ENCODE measurements at regions not wholly inside any gene's neighbourhood (a gene's known extent, or its start where the extent isn't known, plus 50 kb on each side); places are given as distances from the start of the nearest gene placed in this dataset.

DNA sequence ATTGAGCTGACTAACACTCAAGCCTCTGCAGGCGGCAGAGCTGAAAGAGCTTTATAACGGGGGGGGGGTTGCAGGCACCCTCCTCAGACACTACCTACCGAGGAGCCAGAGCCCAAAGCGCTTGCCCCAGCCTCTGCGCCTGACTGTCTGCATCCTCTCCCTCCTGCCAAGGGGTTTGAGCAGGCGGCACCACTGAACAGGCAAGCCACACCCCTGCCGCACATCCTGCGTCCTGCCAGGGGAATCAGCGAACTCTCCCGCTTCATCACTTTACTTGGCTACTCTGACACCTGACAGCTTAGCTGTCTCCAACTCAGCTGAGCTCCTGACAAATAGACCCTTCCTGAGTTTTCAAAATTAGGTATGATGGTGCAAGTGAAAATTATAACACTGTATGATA, 432.6 kb upstream of the ANKRD30A start:
- no peak for DNase-seq (ENCODE audit: low spot score)

DNA sequence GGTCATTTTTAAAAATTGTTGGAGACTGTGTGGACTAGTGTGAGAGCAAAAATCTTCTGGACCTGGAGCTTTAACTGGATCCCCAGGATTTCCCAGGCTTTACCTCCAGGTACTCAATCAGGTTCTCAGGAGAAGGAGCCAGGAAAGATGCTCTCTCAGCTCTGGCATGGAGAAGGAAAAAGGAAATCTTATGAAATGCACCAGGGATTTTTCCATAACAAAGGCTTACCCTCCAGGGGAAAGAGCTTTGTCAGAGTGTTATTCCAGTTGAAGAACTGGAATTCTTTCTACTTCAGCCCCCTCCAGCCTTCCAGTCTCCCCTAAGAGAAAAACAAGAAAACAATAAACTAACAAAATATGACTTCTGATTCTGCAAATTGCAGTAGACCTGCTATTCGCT, 436.7 kb upstream of the ANKRD30A start:
- DNase-seq (ENCODE audit: low spot score), result no peak

GRCh38 chr10:36683421-36683820, 442.0 kb upstream of the ANKRD30A start:
- DNase-seq (ENCODE audit: low spot score), result no peak

GRCh38 chr10:36681751-36682632, 443.4 kb upstream of the ANKRD30A start:
- DNase-seq (ENCODE audit: low spot score), result no peak

GRCh38 chr10:36679554-36679953, 445.8 kb upstream of the ANKRD30A start:
- no peak for DNase-seq (ENCODE audit: low spot score)

- no peak for DNase-seq (ENCODE audit: low spot score)
Observed at GRCh38 chr10:36677431-36677768, 448.0 kb upstream of the ANKRD30A start.

- no peak for DNase-seq (ENCODE audit: low spot score)
Observed at GRCh38 chr10:36676756-36677430, 448.5 kb upstream of the ANKRD30A start.

GRCh38 chr10:36676321-36676720, 449.1 kb upstream of the ANKRD30A start:
- DNase-seq (ENCODE audit: low spot score), result no peak

DNA sequence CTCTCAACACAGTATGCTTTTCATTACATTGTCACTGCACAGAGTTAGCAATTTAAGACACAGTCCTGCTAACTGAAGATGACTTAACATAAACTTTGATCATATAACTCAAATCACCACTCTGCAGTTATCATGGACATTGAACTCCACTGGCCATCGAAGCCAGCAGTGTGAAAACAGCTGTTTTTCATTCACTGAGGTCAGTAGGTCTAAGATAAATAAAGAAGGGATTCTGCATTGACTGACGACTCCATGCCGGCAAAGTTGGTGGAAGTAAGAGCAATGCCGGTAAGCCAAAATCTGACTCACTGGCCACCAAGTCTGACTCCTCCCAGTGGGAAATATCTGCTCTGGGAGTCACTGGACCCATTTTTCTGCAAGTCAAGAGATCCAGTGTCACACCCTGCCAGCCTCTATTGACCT, 449.9 kb upstream of the ANKRD30A start:
- no peak for DNase-seq (ENCODE audit: low spot score)

DNA sequence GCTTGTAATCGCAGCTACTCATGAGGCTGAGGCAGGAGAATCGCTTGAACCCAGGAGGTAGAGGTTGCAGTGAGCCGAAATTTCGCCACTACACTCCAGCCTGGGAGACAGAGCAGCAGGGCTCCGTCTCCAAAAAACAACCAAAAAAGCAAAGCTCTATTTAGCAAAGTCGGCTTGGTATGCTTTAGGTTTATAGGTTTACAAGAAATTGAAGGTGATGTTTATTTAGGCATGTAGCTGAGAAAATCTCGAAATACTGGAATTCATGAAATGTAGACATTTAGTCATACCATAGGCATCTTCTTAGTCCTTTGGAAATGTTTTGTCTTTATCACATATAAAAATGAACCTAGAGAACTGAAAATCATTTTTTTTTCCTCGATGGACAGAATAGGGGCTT, 453.8 kb upstream of the ANKRD30A start:
- no peak for DNase-seq (ENCODE audit: low spot score)

DNA sequence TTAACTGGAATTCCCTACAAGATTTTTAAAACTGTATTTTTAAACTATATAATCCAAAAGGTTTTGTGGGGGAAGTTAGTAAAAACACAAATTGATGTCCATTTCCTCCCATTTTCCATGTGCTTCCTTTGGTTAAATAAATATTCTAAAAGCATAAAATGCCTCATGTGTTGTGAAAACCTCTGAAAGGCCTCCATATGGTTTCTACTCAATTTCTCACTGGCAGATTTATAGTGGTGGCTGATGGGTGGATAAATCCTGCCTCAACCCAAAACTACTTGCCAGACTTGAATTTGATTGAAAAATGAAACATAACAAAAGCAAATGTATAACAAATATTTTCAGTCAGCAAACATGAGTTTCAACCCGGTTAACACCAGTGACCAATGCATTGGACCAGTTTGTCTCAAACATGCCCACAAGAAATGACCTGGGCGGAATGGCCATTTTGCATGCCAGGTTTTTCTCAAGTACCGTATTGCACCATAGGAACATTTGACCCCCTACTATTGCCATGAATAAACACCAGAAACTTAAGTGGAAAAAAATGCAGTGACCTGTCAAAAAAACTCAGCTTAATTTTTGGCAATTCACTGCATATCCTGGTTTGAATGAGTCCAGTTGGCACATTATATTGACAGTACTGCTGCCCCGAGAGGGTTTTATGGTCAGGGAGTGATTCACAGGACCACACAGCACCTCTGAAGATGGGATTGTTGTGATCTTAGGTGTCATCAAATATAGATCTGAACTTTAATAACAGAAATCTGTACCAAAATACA, 454.6 kb upstream of the ANKRD30A start:
- DNase-seq (ENCODE audit: low spot score), result no peak

DNA sequence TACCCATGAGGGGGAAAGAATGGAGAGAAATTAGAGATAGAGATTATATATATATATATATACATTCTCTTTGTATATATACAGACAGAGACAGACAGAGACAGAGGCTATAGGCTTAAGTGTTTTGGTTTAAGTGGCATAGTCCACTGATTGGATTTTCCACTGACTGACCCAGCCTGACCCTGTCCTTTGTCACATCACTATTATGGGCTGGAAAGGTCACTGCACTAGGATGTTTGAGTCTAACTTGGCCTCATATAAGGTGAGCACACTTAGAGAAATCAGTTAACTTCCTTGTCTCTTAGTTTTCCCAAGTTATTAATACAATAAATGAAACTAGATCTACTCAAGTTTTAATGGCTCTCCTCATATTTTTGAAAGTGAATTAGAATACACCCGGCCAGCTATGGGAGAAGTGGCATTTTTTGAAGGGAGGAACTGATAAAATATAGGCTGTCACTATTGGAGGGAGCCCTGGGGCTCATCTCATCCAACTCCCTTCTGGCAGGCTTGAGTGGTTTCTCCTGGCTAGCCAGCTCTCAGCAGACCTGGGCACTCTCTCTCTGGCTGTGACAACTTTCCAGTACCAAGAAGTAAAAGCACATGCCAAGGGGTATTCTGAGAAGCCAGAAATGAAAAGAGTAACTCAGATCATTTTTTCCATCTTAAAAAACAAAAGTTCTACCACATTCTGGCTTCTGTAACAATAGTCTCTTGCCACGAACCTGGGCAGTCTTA, 455.6 kb upstream of the ANKRD30A start:
- DNase-seq (ENCODE audit: low spot score), result no peak

- no peak for DNase-seq (ENCODE audit: low spot score)
Observed at GRCh38 chr10:36666451-36666850, 458.9 kb upstream of the ANKRD30A start.

DNA sequence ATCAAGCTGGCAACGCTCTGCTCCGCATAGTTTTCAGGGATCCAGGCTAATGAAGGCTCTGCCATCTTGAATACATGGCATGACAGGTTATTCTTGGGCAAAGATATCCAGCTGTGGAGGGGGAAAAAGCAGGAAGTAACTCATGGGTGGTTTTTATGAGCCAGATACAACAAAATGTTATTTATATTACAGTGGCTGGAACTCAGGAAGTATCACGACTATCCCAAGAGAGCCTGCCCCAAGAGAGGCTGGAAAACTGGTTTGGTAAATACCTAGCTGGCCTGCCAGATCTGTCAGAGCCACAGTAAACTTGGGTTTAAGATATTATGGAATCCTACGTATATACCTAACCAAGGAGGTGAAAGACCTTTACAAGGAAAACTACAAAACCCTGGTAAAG, 462.8 kb upstream of the ANKRD30A start:
- DNase-seq (ENCODE audit: low spot score), result no peak

GRCh38 chr10:36650274-36650673, 475.1 kb upstream of the ANKRD30A start:
- DNase-seq (ENCODE audit: low spot score), result no peak

DNA sequence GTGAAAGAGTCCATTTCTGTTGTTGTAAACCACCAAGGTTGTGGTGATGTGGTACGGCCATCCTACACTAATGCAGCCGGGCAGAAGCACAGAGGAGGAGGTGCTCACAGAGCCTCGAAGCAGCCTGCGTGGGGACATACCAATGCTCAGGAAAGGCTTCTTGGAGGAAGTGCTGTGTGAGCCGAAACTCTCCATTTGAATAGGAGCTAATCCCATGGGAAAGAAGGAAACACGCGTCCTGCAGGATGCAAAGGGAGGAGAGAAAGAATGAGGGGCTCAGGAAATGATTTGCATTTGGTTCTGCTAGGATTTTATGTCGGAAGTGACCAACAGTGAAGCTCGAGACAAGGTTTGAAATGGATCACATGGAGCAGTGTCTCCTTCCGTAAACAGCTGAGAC, 477.9 kb upstream of the ANKRD30A start:
- no peak for DNase-seq (ENCODE audit: low spot score)

DNA sequence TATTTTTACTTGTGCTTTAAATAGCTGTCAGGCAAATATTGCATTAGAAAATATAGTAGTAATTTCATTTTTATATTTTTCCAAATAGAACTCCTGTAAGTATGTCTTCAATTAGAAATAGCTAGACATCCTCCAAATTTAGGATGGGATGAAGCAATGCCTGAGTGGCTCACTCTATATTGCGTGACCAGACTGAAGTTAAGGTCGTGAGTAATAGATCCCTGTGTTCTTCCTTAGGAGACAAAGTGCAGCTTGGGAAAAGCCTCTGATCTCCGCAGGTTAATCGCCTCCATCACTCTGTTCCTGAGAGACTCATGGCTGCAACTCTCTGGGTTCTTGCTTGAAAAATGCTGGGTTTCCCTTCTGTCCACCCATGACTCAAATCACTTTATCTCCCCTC, 484.8 kb upstream of the ANKRD30A start:
- DNase-seq (ENCODE audit: low spot score), result no peak

GRCh38 chr10:36638462-36639155, 486.8 kb upstream of the ANKRD30A start:
- DNase-seq (ENCODE audit: low spot score), result no peak

GRCh38 chr10:36636879-36637278, 488.5 kb upstream of the ANKRD30A start:
- DNase-seq (ENCODE audit: low spot score), result no peak

DNA sequence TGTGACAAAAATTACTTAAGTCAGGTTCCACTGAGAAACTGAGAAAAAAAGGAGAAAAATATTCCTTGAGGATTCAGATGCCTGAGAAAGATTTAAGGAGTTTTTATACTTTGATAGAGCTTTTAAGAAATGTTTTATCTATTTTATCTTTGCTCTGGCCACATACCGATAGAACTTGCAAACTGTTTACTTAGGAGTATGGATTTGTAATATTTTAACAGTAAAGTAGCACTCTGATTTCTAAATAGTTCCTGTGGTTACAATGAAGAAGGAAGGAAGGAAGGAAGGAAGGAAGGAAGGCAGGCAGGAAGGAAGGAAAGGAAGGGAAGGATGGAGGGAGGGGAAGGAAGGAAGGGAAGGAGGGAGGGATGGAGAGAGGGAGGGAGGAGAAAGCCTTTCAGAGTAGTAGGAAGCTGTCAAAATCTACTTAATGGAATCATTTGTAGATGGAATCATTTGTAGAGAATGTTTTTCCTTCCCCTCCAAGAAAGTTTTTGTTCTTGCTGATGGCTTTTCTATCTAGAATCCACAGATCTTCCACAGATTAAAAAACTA, 489.0 kb upstream of the ANKRD30A start:
- DNase-seq (ENCODE audit: low spot score), result no peak

- no peak for DNase-seq (ENCODE audit: low spot score)
Observed at GRCh38 chr10:36634916-36635315, 490.5 kb upstream of the ANKRD30A start.
